ENCODE measurements at regions not wholly inside any gene's neighbourhood (a gene's known extent, or its start where the extent isn't known, plus 50 kb on each side); places are given as distances from the start of the nearest gene placed in this dataset.
A peak's percentile ranks its signal among the peaks of the same experiment; 100 is the strongest.

DNA sequence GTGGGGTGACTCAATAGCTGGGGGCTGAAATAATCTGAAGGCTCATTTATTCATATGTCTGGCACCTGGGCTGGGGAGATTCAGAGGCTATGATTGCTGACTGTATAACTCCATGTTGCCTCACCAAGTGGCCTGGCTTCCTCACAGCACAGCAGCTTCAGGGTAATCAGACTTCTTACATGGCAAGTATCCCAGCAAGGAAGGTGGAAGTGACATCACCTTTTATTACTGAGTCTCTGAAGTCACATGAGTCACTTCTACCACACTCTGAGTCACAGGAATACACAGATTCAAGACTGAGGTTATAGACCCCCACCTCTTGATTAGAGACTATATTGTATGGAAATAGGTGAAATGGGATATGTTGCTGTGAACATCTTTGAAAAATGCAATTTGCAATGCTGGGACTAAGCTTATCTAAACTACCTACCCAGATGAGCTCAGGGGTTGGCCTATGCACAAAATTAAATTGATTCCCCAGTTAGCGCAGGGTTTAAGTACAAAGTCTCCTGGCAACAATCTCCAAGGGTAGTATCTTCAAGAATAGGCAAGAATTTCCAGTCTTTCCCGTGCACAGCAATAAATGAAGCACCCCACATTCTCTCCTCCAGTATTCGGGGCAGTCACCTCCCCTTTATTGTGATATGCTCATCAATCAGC lies 553.1 kb downstream of the LRRC70 start:
- H3K27ac ChIP-seq = no peak overlapping the region
- H3K4me1 ChIP-seq = no peaks in the 10 kb centered on the region
- no peak overlapping the region for H3K4me3 ChIP-seq
- ATAC-seq (no peak), DNase-seq (no peak)
- H3K36me3 ChIP-seq (replicated peaks in 1 of 2; ENCODE audit: insufficient read depth in 1 of 2, low read depth in 2 of 2) = no peaks in the 10 kb centered on the region
- intact Hi-C loops (cut with DNase I) = no loop called here
- WGBS, 2 donors = 65 to 70% methylated on average over 3 of the region's 3 CpGs
- TF ChIP-seq POLR2A (IDR thresholded peaks at IDR 0.05) (no peak), CTCF (IDR thresholded peaks at IDR 0.05) (no peak)
- H3K9me3 ChIP-seq = no peaks in the 10 kb centered on the region
- no peaks in the 10 kb centered on the region for H3K27me3 ChIP-seq

GRCh38 chr5:63128761-63129160 lies 550.1 kb downstream of the LRRC70 start:
- ATAC-seq (no peak), DNase-seq (no peak)
- Histone ChIP-seq H3K27ac (no peak overlapping the region), H3K4me1 (no peaks in the 10 kb centered on the region), H3K36me3 (replicated peaks in 1 of 2; ENCODE audit: insufficient read depth in 1 of 2, low read depth in 2 of 2) (no peaks in the 10 kb centered on the region), H3K9me3 (no peaks in the 10 kb centered on the region), H3K4me3 (no peak overlapping the region), H3K27me3 (no peaks in the 10 kb centered on the region)
- no peak for TF ChIP-seq POLR2A (IDR thresholded peaks at IDR 0.05)
- no peak for TF ChIP-seq CTCF (IDR thresholded peaks at IDR 0.05)
- intact Hi-C loops (cut with DNase I) = no loop called here
- 70 to 72% methylated on average over 1 of the region's 1 CpG for WGBS, 2 donors

GRCh38 chr5:63128018-63128417 lies 549.4 kb downstream of the LRRC70 start:
- Histone ChIP-seq H3K27ac (no peak overlapping the region), H3K4me1 (no peaks in the 10 kb centered on the region), H3K9me3 (no peaks in the 10 kb centered on the region), H3K4me3 (no peak overlapping the region), H3K27me3 (no peaks in the 10 kb centered on the region), H3K36me3 (replicated peaks in 1 of 2; ENCODE audit: insufficient read depth in 1 of 2, low read depth in 2 of 2) (no peaks in the 10 kb centered on the region)
- intact Hi-C loops (cut with DNase I) = no loop called here
- WGBS, 2 donors = 23 to 34% methylated on average over 2 of the region's 2 CpGs
- no peak for DNase-seq
- TF ChIP-seq CTCF (IDR thresholded peaks at IDR 0.05) (no peak), POLR2A (IDR thresholded peaks at IDR 0.05) (no peak)
- ATAC-seq = no peak

DNA sequence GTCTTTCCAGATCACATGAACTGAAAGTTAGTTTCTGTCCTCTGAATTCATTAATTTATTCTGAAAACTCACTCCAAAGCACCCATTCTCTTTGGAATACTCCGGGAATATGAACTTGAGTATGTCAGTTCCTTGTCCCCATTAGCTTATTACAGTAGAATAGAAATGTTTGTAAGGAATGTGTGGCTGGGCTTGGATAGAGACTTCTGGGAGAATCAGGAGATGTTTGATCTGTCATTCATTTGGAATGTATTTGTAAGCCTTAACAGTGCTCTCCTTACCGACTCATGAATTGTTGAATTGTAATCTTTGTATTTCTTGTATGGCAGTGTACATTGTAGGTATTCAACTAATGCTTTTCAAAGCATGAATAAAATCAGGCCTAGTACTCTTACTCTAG lies 548.4 kb downstream of the LRRC70 start:
- Histone ChIP-seq H3K36me3 (replicated peaks in 1 of 2; ENCODE audit: insufficient read depth in 1 of 2, low read depth in 2 of 2) (no peaks in the 10 kb centered on the region), H3K27ac (no peak overlapping the region), H3K4me1 (no peaks in the 10 kb centered on the region), H3K9me3 (no peaks in the 10 kb centered on the region), H3K4me3 (no peak overlapping the region), H3K27me3 (no peaks in the 10 kb centered on the region)
- ATAC-seq (no peak), DNase-seq (no peak)
- intact Hi-C loops (cut with DNase I) = no loop called here
- WGBS, 2 donors = 80 to 90% methylated on average over 2 of the region's 2 CpGs
- TF ChIP-seq CTCF (IDR thresholded peaks at IDR 0.05) = no peak
- no peak for TF ChIP-seq POLR2A (IDR thresholded peaks at IDR 0.05)

DNA sequence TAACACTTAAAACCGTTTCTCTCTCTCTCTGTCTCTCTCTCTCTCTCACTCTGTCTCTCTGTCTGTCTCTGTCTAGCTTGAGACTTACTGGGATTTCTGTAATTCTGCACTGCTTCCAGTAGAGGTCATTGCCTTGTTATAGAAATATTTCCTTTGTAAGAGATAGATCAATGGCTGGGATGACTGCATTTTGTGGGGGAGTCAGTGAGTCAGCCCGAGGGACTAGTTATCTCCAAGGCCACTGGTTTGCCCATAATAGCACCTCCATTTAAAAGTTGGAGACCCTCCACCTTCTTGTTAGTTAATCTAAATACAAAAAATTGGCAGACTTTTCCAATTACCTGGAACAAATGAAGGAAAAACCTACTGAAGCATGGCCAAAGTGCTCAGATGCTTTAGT lies 547.2 kb downstream of the LRRC70 start:
- Histone ChIP-seq H3K4me3 (no peak overlapping the region), H3K4me1 (no peaks in the 10 kb centered on the region), H3K9me3 (no peaks in the 10 kb centered on the region), H3K36me3 (replicated peaks in 1 of 2; ENCODE audit: insufficient read depth in 1 of 2, low read depth in 2 of 2) (no peaks in the 10 kb centered on the region), H3K27me3 (no peaks in the 10 kb centered on the region), H3K27ac (no peak overlapping the region)
- TF ChIP-seq CTCF (IDR thresholded peaks at IDR 0.05) = peak in 6 of 7 experiments; percentile 10 to 49 (median 30)
- TF ChIP-seq POLR2A (IDR thresholded peaks at IDR 0.05) = no peak
- DNase-seq (peak in 1 of 4 donors; percentile 2), ATAC-seq (no peak)
- intact Hi-C loops (cut with DNase I) = no loop called here
- 2 to 9% methylated on average over 2 of the region's 2 CpGs for WGBS, 2 donors
